GM18502 (cell line): ENCODE measurements at regions not wholly inside any gene's neighbourhood (a gene's known extent, or its start where the extent isn't known, plus 50 kb on each side); places are given as distances from the start of the nearest gene placed in this dataset.
A peak's percentile ranks its signal among the peaks of the same experiment; 100 is the strongest.
"Not testable (repeated sequence)": the region's sequence is repeated elsewhere in the genome, so short reads cannot be mapped to it uniquely, and the experiment has no call there.

Source experiments
- ATAC-seq: cut with Tn5 transposase; IDR thresholded peaks from one replicate; pipeline ENCODE4 v1.9.1; 2021; ENCODE audit warnings: mild to moderate bottlenecking; ENCODE audit not compliant: unreplicated experiment, poor library complexity

GRCh38 chr6:78199044-78199443 lies 546.2 kb downstream of the MEI4 start:
- no peak for ATAC-seq

GRCh38 chr6:78222226-78222625 lies 569.4 kb downstream of the MEI4 start:
- ATAC-seq: no peak

- no peak for ATAC-seq
These were observed 578.2 kb downstream of the MEI4 start for GRCh38 chr6:78231002-78231401.

- no peak for ATAC-seq
These were observed 590.7 kb downstream of the MEI4 start for GRCh38 chr6:78243519-78243918.

GRCh38 chr6:78251931-78252330 lies 599.1 kb downstream of the MEI4 start:
- ATAC-seq: no peak

GRCh38 chr6:78253618-78254017 lies 600.8 kb downstream of the MEI4 start:
- ATAC-seq: peak; percentile 62

GRCh38 chr6:78259935-78260334 lies 607.1 kb downstream of the MEI4 start:
- ATAC-seq: no peak

GRCh38 chr6:78260427-78260826 lies 606.9 kb upstream of the IRAK1BP1 start:
- ATAC-seq: not testable (repeated sequence)

- ATAC-seq: no peak
These were observed 598.5 kb upstream of the IRAK1BP1 start for GRCh38 chr6:78268591-78269452.

GRCh38 chr6:78300885-78301284 lies 566.5 kb upstream of the IRAK1BP1 start:
- ATAC-seq: no peak

- no peak for ATAC-seq
These were observed 564.9 kb upstream of the IRAK1BP1 start for GRCh38 chr6:78302411-78302810.

- ATAC-seq: no peak
These were observed 559.3 kb upstream of the IRAK1BP1 start for GRCh38 chr6:78308025-78308424.

GRCh38 chr6:78322068-78322845 lies 545.1 kb upstream of the IRAK1BP1 start:
- no peak for ATAC-seq

GRCh38 chr6:78324213-78324612 lies 543.1 kb upstream of the IRAK1BP1 start:
- no peak for ATAC-seq

- ATAC-seq: no peak
These were observed 526.6 kb upstream of the IRAK1BP1 start for GRCh38 chr6:78340755-78341154.

GRCh38 chr6:78345882-78346281 lies 521.5 kb upstream of the IRAK1BP1 start:
- no peak for ATAC-seq

GRCh38 chr6:78347191-78347916 lies 520.0 kb upstream of the IRAK1BP1 start:
- ATAC-seq: no peak

- no peak for ATAC-seq
These were observed 514.3 kb upstream of the IRAK1BP1 start for GRCh38 chr6:78353040-78353439.

- no peak for ATAC-seq
These were observed 503.7 kb upstream of the IRAK1BP1 start for GRCh38 chr6:78363688-78364087.

GRCh38 chr6:78365473-78365872 lies 501.9 kb upstream of the IRAK1BP1 start:
- ATAC-seq: no peak

GRCh38 chr6:78377056-78377455 lies 490.3 kb upstream of the IRAK1BP1 start:
- no peak for ATAC-seq
